GM18951 (cell line): ENCODE measurements at regions not wholly inside any gene's neighbourhood (a gene's known extent, or its start where the extent isn't known, plus 50 kb on each side); places are given as distances from the start of the nearest gene placed in this dataset.

ENCODE experiments used
- POLR2A ChIP-seq: IDR thresholded peaks from 4 replicates; pipeline ENCODE4 v1.6.1; 2011; ENCODE audit warnings: mild to moderate bottlenecking; ENCODE audit not compliant: insufficient read length, insufficient read depth; ENCODE audit errors: extremely low read depth
- in situ Hi-C: fragments of 300-500 bp; cut with MboI; formaldehyde crosslinking; loops from one replicate; pipeline ENCODE4 v1.12.0; 2022; ENCODE audit warnings: low sequenced_read_pairs, mixed read lengths, inconsistent platforms; ENCODE audit not compliant: unreplicated experiment

DNA sequence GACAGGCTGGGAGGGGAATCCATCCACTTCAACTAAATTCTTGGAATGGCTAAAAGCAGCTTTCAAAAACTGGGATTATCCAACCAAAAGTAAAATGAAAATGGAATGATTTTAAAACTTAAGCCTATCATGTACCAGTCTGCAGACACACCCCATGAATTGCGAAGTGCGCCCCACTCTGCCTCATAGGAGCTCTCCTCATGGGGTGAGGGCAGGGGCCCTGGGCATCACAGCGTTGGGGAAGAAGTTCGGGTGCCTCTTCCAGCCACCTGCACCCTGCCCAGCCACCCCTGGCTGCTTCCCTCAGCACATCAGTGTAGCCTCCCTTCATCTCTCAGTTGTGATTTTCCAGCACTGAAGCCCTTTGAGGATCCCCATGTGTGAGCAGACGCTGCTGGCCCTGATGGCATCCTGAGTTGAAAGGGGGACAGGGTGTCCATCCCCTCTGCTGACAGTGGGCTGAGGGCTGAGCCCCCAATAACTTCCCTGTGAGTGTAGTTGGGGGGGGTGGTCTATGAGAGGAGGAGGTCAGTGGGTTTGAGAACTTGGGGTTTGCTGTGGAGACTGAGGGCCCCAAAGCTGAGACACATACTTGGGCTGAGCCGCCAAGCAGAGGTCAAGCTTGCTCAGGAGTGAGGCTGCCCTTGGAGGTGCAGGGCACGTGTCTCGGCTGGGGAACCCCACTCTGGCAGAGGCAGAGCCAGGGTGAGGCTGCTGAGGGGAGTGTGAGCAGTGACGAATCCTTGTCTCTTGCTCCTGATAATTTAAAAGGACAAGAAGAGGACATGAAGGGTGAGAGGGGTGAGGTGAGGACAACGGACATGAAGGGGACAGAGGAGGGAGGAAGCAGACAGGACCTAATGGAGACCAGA is 542.1 kb downstream of the TCERG1L start:
- in situ Hi-C loops = no loop called here
- no peak for TF ChIP-seq POLR2A

GRCh38 chr10:130770018-130770630 is 541.4 kb downstream of the TCERG1L start:
- TF ChIP-seq POLR2A = no peak
- in situ Hi-C loops = no loop called here

GRCh38 chr10:130771491-130771946 is 540.0 kb downstream of the TCERG1L start:
- no peak for TF ChIP-seq POLR2A

DNA sequence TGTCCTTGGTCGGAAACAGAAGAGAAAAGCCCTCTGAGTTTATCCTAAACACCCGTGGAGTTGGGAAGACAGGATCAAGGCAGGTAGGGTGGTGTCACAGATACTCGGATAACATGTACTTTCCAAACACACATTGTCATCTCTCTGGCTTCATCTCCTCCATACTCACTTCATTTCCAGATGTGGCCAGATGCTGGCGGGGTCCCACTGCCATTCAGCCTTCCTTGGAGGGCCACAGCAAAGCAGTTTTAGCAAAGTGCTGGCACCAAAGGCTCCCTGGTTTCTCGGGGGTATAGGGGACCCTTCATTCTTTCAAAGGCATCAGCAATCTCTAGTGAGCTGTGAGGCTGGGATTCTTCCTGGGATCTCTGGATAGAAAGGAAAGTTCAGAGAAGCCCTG is 539.5 kb downstream of the TCERG1L start:
- in situ Hi-C loops = no loop called here
- TF ChIP-seq POLR2A = no peak

More at GRCh38 chr10:130771491-130771946, 540.0 kb downstream of the TCERG1L start:
- in situ Hi-C loops = no loop called here

DNA sequence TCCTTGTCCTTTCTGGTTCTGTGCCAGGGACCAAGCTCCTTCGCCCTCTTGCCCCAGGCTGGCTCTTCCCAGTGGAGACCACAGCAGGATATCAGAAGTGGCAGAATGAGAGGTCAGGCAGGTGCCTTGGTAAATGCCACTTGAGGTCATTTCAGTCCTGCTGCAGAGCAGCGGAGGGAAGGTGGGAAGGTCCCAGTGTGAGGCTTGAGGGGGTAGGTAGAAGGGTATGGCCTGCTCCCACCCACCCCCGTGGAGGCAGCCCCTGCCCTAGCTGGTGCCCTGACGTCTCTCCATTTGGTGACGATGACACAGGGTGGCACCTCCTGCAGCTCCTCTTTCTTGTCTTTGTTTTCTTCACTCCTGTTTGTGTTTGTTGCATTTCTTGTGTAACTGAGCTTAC is 538.8 kb downstream of the TCERG1L start:
- TF ChIP-seq POLR2A = no peak
- in situ Hi-C loops = no loop called here

DNA sequence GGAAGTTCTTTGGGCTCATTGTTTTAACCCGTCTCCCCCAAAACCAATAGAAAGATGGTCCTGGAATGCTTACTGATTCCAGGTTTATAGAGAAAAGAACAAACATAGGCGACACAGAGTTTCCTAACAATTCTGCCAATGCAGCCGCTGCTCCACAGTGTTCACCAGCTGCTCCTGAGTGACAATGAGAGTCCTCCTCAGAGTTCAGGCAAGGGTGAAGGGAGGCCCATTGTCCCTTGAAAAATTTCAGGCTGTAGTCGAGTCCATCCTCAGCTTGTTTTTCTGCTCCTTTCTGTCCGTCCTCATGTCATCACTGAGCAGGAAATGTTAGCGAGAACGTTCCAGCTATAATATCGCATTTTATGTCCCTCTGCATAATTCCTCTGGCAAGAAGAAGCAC is 537.6 kb downstream of the TCERG1L start:
- TF ChIP-seq POLR2A = no peak
- in situ Hi-C loops = no loop called here

GRCh38 chr10:130774871-130775270 is 536.6 kb downstream of the TCERG1L start:
- in situ Hi-C loops = no loop called here
- no peak for TF ChIP-seq POLR2A

DNA sequence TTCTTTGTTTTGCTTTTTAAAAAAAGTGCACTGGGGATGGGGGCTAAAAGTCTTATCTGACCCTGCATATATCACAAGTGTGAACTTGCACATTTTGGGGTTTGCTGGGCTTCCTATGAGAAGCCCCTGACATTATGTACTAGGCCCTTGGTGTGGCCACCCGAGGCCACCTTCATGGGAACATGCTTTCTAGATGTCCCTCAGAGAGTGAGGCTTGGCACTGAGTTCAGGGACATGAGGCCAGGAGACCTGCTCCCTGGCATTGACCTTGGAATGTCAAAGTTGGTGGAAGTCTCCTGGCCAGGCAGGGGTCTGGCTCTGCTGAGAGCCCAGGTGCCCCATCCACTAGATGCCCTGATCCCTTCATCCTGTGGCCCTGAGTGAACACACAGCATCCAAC is 536.2 kb downstream of the TCERG1L start:
- no peak for TF ChIP-seq POLR2A
- in situ Hi-C loops = no loop called here

- TF ChIP-seq POLR2A = no peak
- in situ Hi-C loops = no loop called here
These were observed 534.8 kb downstream of the TCERG1L start for GRCh38 chr10:130776724-130777123.

DNA sequence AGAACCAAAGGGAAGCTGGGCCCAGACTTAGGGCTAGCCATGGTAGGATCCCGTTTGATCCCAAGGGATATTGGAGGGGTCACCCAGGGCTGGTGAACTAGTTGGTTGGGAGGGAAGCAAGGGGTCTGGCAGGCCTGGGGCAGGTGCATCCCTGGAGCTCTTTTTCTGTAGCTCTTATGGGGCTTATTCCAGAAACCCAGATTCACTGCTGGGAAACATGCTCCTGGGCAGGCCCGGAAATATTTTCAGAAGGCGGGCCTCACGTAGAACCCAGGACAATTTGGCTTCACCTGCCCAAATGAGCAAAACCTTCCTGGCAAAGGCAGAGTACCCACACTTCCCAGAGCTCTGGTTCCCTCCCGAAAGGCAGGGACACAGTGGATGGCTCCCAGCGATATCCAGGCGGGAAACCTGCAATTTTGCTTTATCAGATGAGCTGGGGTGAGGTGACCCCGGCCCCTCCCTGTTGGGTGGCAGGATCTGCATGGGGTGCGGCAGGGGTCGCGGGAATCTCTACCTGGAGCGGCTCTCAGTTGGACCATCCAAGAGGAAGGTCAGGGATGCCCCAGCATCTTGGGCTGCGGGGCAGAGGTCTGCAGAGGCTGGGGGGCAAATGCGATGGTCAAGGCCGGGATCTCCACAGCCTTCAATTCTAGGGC is 533.9 kb downstream of the TCERG1L start:
- no peak for TF ChIP-seq POLR2A
- in situ Hi-C loops = no loop called here

DNA sequence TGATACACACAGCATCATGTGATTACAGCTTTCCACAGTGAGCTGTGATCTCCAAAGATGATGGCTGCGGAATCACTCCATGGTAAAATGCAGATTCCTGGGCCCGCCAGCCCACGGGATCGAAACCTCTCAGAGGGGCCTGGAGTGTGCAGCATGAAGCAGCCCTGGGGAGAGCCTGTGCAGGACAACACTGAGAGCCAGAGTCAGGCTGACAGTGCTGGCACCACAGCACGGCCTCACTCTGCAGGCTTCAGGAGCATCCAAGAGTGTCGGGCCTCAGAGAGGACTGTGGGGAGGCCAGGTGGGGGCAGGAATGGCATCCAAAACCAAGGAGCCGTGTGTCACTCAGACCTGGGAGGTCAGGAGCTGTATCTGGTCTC is 533.4 kb downstream of the TCERG1L start:
- in situ Hi-C loops = no loop called here
- no peak for TF ChIP-seq POLR2A

DNA sequence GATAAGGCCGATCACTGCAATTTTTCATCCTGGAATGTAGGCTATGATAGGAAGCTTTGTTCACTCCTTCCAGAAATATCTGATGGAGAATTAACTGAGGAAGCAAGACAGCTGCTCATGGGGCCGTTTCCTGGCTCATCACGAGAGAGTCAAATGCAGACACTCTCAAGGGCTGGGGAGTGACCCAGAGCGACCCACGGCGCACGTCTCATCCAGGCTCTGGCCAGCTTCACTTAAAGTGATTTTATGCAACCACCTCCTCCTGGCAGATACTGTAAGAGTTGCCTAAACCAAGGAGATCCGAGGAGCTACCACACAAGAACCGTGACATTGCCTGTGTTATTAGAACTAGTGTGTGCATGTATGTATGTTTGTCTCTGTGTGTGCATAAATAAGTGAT is 530.8 kb downstream of the TCERG1L start:
- TF ChIP-seq POLR2A = no peak
- in situ Hi-C loops = no loop called here

DNA sequence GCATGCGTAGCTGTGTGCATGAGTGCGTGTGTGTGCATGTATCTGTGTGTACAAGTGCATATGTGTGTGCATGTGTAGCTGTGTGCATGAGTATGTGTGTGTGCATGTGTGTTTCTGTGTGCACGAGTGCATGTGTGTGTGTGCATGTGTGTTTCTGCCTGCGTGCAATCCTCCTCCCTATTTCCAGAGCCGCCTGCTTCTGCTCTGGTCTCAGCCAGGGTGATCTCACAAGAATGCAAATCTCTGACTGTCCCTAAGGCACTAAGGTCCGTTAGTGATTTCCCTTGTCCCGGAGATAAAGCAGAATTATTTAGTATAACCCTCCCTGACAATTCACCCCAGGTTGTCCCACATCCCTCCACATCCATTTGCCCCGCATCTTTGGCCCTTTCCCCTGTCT is 530.3 kb downstream of the TCERG1L start:
- in situ Hi-C loops = no loop called here
- no peak for TF ChIP-seq POLR2A
